Naive thymus-derived CD4-positive, alpha-beta T cell (primary cell): ENCODE measurements at regions not wholly inside any gene's neighbourhood (a gene's known extent, or its start where the extent isn't known, plus 50 kb on each side); places are given as distances from the start of the nearest gene placed in this dataset.

Experiments
- ATAC-seq: fragments of 150-1000 bp; cut with Tn5 transposase; 2 replicates; pipeline ENCODE4 v1.10.0; 2021; ENCODE audit warnings: mild to moderate bottlenecking, moderate library complexity
- CTCF ChIA-PET: fragments of 350-600 bp; sonication (Branson Sonifier 250); formaldehyde crosslinking; loops from one replicate; lab custom pipeline; 2021; ENCODE audit warnings: antibody characterized with exemption; lab: Charles Lee
- POLR2A ChIA-PET: fragments of 350-600 bp; sonication (Branson Sonifier 250); formaldehyde crosslinking; loops from one replicate; lab custom pipeline; 2021; ENCODE audit warnings: antibody characterized with exemption, inconsistent platforms; lab: Charles Lee
- DNase-seq, 9 donors: peaks; one replicate each; pipeline versions ENCODE4 v3.0.0 to v3.0.0-alpha.2; 2020 to 2022; ENCODE audit warnings: mixed read lengths in 1 of 9
- H3K27ac ChIP-seq: one replicate; pipeline ENCODE4 v1.7.0; 2013; ENCODE audit warnings: mild to moderate bottlenecking, low read depth, low read length, moderate library complexity
- H3K27me3 ChIP-seq, 2 donors: one replicate each; pipeline ENCODE4 v1.7.0; 2013; ENCODE audit warnings: low read length in 2 of 2, mild to moderate bottlenecking in 2 of 2, moderate library complexity in 2 of 2; ENCODE audit not compliant: control insufficient read depth in 2 of 2, insufficient read depth in 2 of 2
- H3K36me3 ChIP-seq, 3 experiments: 1 replicate in 2 of 3; 2 replicates in 1 of 3; pipeline ENCODE4 v1.7.0; 2013; ENCODE audit warnings: low read length in 3 of 3, mild to moderate bottlenecking in 3 of 3, moderate library complexity in 1 of 3; ENCODE audit not compliant: insufficient read depth in 3 of 3, control insufficient read depth in 2 of 3
- H3K4me1 ChIP-seq, 2 donors: one replicate each; pipeline ENCODE4 v1.7.0; 2013; ENCODE audit warnings: low read length in 2 of 2, mild to moderate bottlenecking in 2 of 2, moderate library complexity in 1 of 2; ENCODE audit not compliant: control insufficient read depth in 2 of 2, insufficient read depth in 2 of 2
- H3K4me3 ChIP-seq: 2 replicates; pipeline ENCODE4 v1.7.0; 2013; ENCODE audit warnings: mild to moderate bottlenecking, low read length
- H3K9me3 ChIP-seq, 3 experiments: 1 replicate in 2 of 3; 2 replicates in 1 of 3; pipeline ENCODE4 v1.7.0; 2013; ENCODE audit warnings: low read length in 3 of 3; ENCODE audit not compliant: control insufficient read depth in 2 of 3
- H3K27ac Mint-ChIP-seq, 9 donors: one replicate each; pipeline ENCODE4 v1.8.0; 2020 to 2022; ENCODE audit warnings: mixed read lengths in 9 of 9, mild to moderate bottlenecking in 8 of 9, moderate library complexity in 5 of 9, inconsistent platforms in 2 of 9
- H3K27me3 Mint-ChIP-seq, 5 donors: one replicate each; pipeline ENCODE4 v1.8.0; 2021 to 2022; ENCODE audit warnings: mixed read lengths in 5 of 5, mild to moderate bottlenecking in 1 of 5
- H3K36me3 Mint-ChIP-seq, 5 donors: one replicate each; pipeline ENCODE4 v1.8.0; 2020 to 2022; ENCODE audit warnings: mixed read lengths in 5 of 5, mild to moderate bottlenecking in 3 of 5, inconsistent platforms in 1 of 5
- H3K4me1 Mint-ChIP-seq, 7 donors: one replicate each; pipeline ENCODE4 v1.8.0; 2020 to 2022; ENCODE audit warnings: mixed read lengths in 7 of 7, mild to moderate bottlenecking in 3 of 7, inconsistent platforms in 1 of 7
- H3K4me3 Mint-ChIP-seq, 10 donors: one replicate each; pipeline ENCODE4 v1.8.0; 2020 to 2022; ENCODE audit warnings: mild to moderate bottlenecking in 10 of 10, mixed read lengths in 10 of 10, moderate library complexity in 6 of 10, inconsistent platforms in 2 of 10
- H3K9me3 Mint-ChIP-seq, 11 donors: one replicate each; pipeline ENCODE4 v1.8.0; 2020 to 2022; ENCODE audit warnings: mixed read lengths in 11 of 11, mild to moderate bottlenecking in 4 of 11, inconsistent platforms in 1 of 11, moderate library complexity in 1 of 11
- intact Hi-C, 2 donors: fragments of 100-400 bp; cut with micrococcal nuclease; formaldehyde crosslinking; loops; one replicate each; pipeline ENCODE4 v1.15.1; 2023

DNA sequence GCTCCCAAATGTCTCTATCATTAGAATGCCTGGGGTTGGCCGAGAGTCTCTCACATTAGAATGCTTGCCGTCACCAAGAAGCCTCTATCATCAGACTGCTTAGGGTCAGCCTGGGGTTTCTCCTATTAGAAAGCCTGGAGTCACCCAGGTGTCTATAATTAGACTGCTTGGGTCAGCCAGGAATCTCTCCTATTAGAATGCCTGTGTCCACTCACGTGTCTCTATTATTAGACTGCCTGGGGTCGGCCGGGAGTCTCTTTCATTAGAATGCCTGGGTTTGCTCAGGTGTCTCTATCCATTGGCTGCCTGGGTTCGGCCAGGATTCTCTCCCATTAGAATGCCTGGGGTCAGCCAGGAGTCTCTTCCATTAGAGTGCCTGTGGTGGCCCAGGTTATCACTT lies 1453.1 kb downstream of the UQCRFS1 start:
- Mint-ChIP-seq H3K4me1 (peaks cover 0 to 2% (median 0%) of the 10 kb centered on the region in 7 donors), H3K27ac (no peak overlapping the region), H3K4me3 (peak overlapping the region in 1 of 10 donors; percentile 25), H3K36me3 (peaks cover 0 to 32% (median 9%) of the 10 kb centered on the region in 5 donors), H3K9me3 (peaks cover 19 to 93% (median 57%) of the 10 kb centered on the region in 11 donors), H3K27me3 (no peaks in the 10 kb centered on the region)
- ATAC-seq (no peak), DNase-seq (no peak)
- no peaks in the 10 kb centered on the region for H3K36me3 ChIP-seq
- H3K27me3 ChIP-seq = no peaks in the 10 kb centered on the region
- POLR2A ChIA-PET = no interaction called here
- no peak overlapping the region for H3K4me3 ChIP-seq
- no peak overlapping the region for H3K27ac ChIP-seq
- peaks cover 0 to 64% (median 0%) of the 10 kb centered on the region in 3 experiments for H3K9me3 ChIP-seq
- H3K4me1 ChIP-seq = no peaks in the 10 kb centered on the region
- intact Hi-C loops = no loop called here
- CTCF ChIA-PET = no interaction called here

DNA sequence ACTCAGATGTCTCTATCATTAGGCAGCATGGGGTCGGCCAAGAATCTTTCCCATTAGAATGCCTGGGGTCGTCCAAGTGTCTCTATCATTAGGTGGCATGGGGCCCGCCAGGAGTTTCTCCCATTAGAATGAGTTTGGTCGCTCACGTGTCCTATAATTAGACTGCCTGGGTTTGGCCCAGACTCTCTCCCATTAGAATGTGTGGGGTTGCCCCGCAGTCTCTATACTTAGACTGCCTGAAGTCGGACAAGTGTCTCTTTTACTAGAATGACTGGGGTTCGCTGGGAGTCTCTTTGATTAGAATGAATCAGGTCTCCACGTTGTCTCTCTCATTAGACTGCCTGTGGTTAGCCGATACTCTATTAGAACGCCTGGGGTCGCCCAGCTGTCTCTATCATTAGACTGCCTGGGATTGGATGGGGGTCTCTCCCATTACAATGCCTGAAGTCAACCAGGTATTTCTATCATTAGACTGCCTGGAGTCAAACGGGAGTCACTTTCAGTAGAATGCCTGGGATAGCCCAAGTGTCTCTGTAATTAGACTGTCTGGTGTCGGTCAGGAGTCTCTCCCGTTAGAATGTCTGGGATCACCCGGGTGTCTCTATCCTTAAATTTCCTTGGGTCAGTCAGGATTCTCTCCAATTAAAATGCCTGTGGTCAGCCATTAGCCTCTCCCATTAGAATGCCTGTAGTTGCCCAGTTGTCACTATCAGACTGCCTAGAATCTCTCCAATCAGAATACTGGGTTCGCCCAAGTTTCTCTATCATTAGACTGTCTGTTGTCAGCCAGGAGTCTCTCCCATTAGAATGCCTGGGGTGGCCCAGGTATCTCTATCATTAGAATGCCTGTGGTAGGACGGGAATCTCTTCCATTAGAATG lies 1454.1 kb downstream of the UQCRFS1 start:
- H3K4me1 Mint-ChIP-seq = peaks cover 0 to 2% (median 0%) of the 10 kb centered on the region in 7 donors
- peaks cover 0 to 34% (median 9%) of the 10 kb centered on the region in 5 donors for H3K36me3 Mint-ChIP-seq
- H3K27me3 Mint-ChIP-seq = no peaks in the 10 kb centered on the region
- DNase-seq = no peak
- Histone ChIP-seq H3K9me3 (peaks cover 0 to 53% (median 0%) of the 10 kb centered on the region in 3 experiments), H3K4me3 (no peak overlapping the region), H3K4me1 (no peaks in the 10 kb centered on the region), H3K27ac (no peak overlapping the region), H3K27me3 (no peaks in the 10 kb centered on the region), H3K36me3 (no peaks in the 10 kb centered on the region)
- no peak overlapping the region for H3K4me3 Mint-ChIP-seq
- POLR2A ChIA-PET = no interaction called here
- CTCF ChIA-PET = no interaction called here
- intact Hi-C loops = no loop called here
- ATAC-seq = no peak
- H3K9me3 Mint-ChIP-seq = peaks cover 18 to 92% (median 52%) of the 10 kb centered on the region in 11 donors
- no peak overlapping the region for H3K27ac Mint-ChIP-seq

DNA sequence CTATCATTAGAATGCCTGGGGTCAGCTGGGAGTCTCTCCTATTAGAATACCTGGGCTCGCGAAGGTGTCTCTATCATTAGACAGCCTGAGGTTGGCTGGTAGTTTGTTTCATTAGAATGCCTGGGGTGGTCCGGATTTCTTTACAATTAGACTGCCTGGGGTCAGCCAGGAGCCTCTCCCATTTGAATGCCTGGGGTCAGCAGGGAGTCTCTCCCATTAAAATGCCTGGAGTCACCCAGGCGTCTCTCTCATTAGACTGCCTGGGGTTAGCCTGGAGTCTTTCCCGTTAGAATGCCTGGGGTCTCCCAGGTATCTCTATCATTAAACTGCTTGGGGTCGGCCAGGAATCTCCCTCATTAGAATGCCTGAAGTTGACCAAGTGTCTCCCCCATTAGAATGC lies 1458.3 kb downstream of the UQCRFS1 start:
- Mint-ChIP-seq H3K27ac (no peak overlapping the region), H3K4me3 (no peak overlapping the region), H3K36me3 (peaks cover 0 to 31% (median 9%) of the 10 kb centered on the region in 5 donors), H3K27me3 (no peaks in the 10 kb centered on the region), H3K4me1 (peaks cover 0 to 3% (median 0%) of the 10 kb centered on the region in 7 donors), H3K9me3 (peaks cover 15 to 77% (median 36%) of the 10 kb centered on the region in 11 donors)
- H3K36me3 ChIP-seq = no peaks in the 10 kb centered on the region
- intact Hi-C loops = no loop called here
- no peaks in the 10 kb centered on the region for H3K27me3 ChIP-seq
- no peak for DNase-seq
- H3K27ac ChIP-seq = no peak overlapping the region
- H3K4me1 ChIP-seq = no peaks in the 10 kb centered on the region
- H3K4me3 ChIP-seq = no peak overlapping the region
- H3K9me3 ChIP-seq = peaks cover 0 to 12% (median 0%) of the 10 kb centered on the region in 3 experiments
- ATAC-seq = no peak
- POLR2A ChIA-PET = no interaction called here
- CTCF ChIA-PET = no interaction called here

DNA sequence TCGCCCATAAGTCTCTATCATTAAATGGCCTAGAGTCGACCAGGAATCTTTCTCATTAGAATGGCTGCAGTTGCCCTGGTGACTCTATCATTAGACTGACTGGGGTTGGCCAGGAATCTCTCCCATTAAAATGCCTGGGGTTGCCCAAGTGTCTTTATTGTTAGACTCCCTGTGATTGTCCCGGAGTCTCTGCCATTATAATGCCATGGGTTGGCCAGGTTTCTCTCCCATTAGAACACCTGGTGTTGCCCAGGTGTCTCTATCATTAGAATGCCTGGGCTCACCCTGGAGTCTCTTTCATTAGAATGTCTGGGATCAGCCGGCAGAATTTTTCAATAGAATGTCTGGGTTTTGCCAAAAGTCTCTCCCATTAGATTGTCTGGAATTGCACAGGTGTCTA lies 1459.3 kb downstream of the UQCRFS1 start:
- H3K4me3 Mint-ChIP-seq = no peak overlapping the region
- H3K9me3 Mint-ChIP-seq = peaks cover 11 to 73% (median 34%) of the 10 kb centered on the region in 11 donors
- intact Hi-C loops = no loop called here
- DNase-seq = no peak
- CTCF ChIA-PET = no interaction called here
- Histone ChIP-seq H3K36me3 (no peaks in the 10 kb centered on the region), H3K27ac (no peak overlapping the region), H3K4me1 (no peaks in the 10 kb centered on the region), H3K4me3 (no peak overlapping the region), H3K9me3 (peaks cover 0 to 3% (median 0%) of the 10 kb centered on the region in 3 experiments), H3K27me3 (no peaks in the 10 kb centered on the region)
- ATAC-seq = no peak
- no peaks in the 10 kb centered on the region for H3K27me3 Mint-ChIP-seq
- POLR2A ChIA-PET = no interaction called here
- peaks cover 0 to 31% (median 5%) of the 10 kb centered on the region in 5 donors for H3K36me3 Mint-ChIP-seq
- peaks cover 0 to 3% (median 0%) of the 10 kb centered on the region in 7 donors for H3K4me1 Mint-ChIP-seq
- H3K27ac Mint-ChIP-seq = no peak overlapping the region

DNA sequence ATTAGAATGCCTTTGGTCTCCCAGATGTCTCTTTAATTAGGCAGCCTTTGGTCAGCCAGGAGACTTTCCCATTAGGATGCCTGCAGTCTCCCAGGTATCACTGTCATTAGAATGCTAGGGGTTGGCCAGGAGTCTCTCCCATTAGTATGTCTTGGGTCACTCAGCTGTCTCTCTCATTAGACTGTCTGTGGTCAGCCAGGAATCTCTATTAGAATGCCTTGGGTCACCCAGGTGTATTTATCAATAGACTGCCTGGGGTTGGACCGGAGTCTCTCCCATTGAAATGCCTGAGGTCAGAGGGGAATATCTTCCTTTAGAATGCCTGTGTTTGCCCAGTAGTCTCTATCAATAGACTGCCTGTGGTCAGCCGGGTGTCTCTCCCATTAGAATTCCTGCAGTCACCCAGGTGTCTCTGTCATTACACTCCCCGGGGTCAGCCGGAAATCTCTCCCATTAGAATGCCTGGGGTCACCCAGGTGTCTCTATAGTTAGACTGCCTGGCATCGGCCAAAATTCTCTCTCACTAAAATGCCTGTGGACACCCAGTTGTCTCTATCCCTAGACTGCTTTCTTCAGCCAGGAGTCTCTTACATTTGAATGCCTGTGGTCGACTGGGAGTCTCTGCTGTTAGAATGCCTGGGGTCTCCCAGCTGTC lies 1460.3 kb downstream of the UQCRFS1 start:
- CTCF ChIA-PET = no interaction called here
- H3K36me3 Mint-ChIP-seq = peaks cover 0 to 24% (median 5%) of the 10 kb centered on the region in 5 donors

DNA sequence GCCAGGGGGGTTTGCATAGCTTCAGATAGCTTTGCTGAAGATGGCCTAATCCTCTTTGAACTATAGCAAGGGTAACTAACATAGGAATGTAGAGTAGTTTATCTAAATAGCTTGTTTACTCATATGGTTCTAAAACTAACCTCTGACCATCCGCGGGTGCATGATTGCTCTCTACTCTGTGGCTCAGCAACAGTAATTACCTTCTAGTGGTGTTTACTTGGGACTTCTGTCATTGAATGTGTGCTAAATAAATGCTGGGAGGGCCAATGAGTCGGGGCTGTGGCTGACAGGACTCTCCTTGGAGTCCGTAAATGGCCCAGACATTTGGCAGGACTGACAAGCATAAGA lies 1461.9 kb downstream of the UQCRFS1 start:
- ATAC-seq (no peak), DNase-seq (no peak)
- H3K4me3 ChIP-seq = no peak overlapping the region
- Mint-ChIP-seq H3K9me3 (peaks cover 12 to 73% (median 29%) of the 10 kb centered on the region in 11 donors), H3K36me3 (peaks cover 0 to 24% (median 8%) of the 10 kb centered on the region in 5 donors), H3K27me3 (peaks cover 0 to 5% (median 0%) of the 10 kb centered on the region in 5 donors), H3K27ac (no peak overlapping the region), H3K4me1 (peaks cover 0 to 11% (median 2%) of the 10 kb centered on the region in 7 donors), H3K4me3 (no peak overlapping the region)
- no peaks in the 10 kb centered on the region for H3K36me3 ChIP-seq
- no peaks in the 10 kb centered on the region for H3K4me1 ChIP-seq
- no peaks in the 10 kb centered on the region for H3K27me3 ChIP-seq
- ChIA-PET CTCF (no interaction called here), POLR2A (no interaction called here)
- peaks cover 0 to 3% (median 0%) of the 10 kb centered on the region in 3 experiments for H3K9me3 ChIP-seq
- H3K27ac ChIP-seq = no peak overlapping the region
- intact Hi-C loops = no loop called here

More for the DNA sequence above, 1460.3 kb downstream of the UQCRFS1 start:
- peak overlapping the region in 1 of 10 donors; percentile 51 for H3K4me3 Mint-ChIP-seq
- peaks cover 0 to 3% (median 0%) of the 10 kb centered on the region in 3 experiments for H3K9me3 ChIP-seq
- no peak overlapping the region for H3K27ac Mint-ChIP-seq
- H3K27me3 ChIP-seq = no peaks in the 10 kb centered on the region
- no peaks in the 10 kb centered on the region for H3K36me3 ChIP-seq
- no peak overlapping the region for H3K27ac ChIP-seq
- H3K9me3 Mint-ChIP-seq = peaks cover 6 to 71% (median 29%) of the 10 kb centered on the region in 11 donors
- no peak overlapping the region for H3K4me3 ChIP-seq
- peaks cover 0 to 3% (median 0%) of the 10 kb centered on the region in 7 donors for H3K4me1 Mint-ChIP-seq
- DNase-seq (no peak), ATAC-seq (no peak)
- no peaks in the 10 kb centered on the region for H3K27me3 Mint-ChIP-seq
- intact Hi-C loops = no loop called here
- H3K4me1 ChIP-seq = no peaks in the 10 kb centered on the region
- POLR2A ChIA-PET = no interaction called here
